Natural killer cell (primary cell): ENCODE measurements at regions not wholly inside any gene's neighbourhood (a gene's known extent, or its start where the extent isn't known, plus 50 kb on each side); places are given as distances from the start of the nearest gene placed in this dataset.

Experiments
- ATAC-seq, 3 donors: fragments of 150-1000 bp in 2 of 3; fragments of 200-7000 bp in 1 of 3; cut with Tn5 transposase; 1 replicate in 1 of 3; 2 replicates in 2 of 3; pipeline ENCODE4 v1.10.0; 2021; ENCODE audit warnings: mild to moderate bottlenecking in 2 of 3, moderate library complexity in 2 of 3
- DNase-seq, 2 donors: peaks; one replicate each; pipeline versions ENCODE4 v3.0.0 to v3.0.0-alpha.2; 2013 to 2021; ENCODE audit warnings: mixed read lengths in 1 of 2
- H3K27ac ChIP-seq: one replicate; pipeline ENCODE4 v1.5.1; 2013; ENCODE audit warnings: mild to moderate bottlenecking, low read length
- H3K27me3 ChIP-seq: one replicate; pipeline ENCODE4 v1.6.1; 2013; ENCODE audit warnings: low read length; ENCODE audit not compliant: control insufficient read depth, insufficient read depth
- H3K36me3 ChIP-seq: one replicate; pipeline ENCODE4 v1.6.1; 2013; ENCODE audit warnings: low read length; ENCODE audit not compliant: control insufficient read depth, insufficient read depth
- H3K4me1 ChIP-seq: one replicate; pipeline ENCODE4 v1.6.1; 2013; ENCODE audit warnings: low read length; ENCODE audit not compliant: control insufficient read depth, insufficient read depth
- H3K4me3 ChIP-seq: one replicate; pipeline ENCODE4 v1.5.1; 2013; ENCODE audit warnings: low read length
- H3K9me3 ChIP-seq: one replicate; pipeline ENCODE4 v1.6.1; 2013; ENCODE audit warnings: low read length; ENCODE audit not compliant: control insufficient read depth, insufficient read depth
- H3K27ac Mint-ChIP-seq, 2 donors: one replicate each; pipeline ENCODE4 v1.8.0; 2022; ENCODE audit warnings: mild to moderate bottlenecking in 2 of 2, mixed read lengths in 2 of 2, moderate library complexity in 1 of 2
- H3K27me3 Mint-ChIP-seq, 2 donors: one replicate each; pipeline ENCODE4 v1.8.0; 2022; ENCODE audit warnings: low read depth in 2 of 2, mixed read lengths in 2 of 2
- H3K36me3 Mint-ChIP-seq: one replicate; pipeline ENCODE4 v1.8.0; 2022; ENCODE audit warnings: mixed read lengths
- H3K4me1 Mint-ChIP-seq, 2 donors: one replicate each; pipeline ENCODE4 v1.8.0; 2022; ENCODE audit warnings: mixed read lengths in 2 of 2
- H3K4me3 Mint-ChIP-seq: one replicate; pipeline ENCODE4 v1.8.0; 2022; ENCODE audit warnings: mild to moderate bottlenecking, moderate library complexity, mixed read lengths
- H3K9me3 Mint-ChIP-seq, 2 donors: one replicate each; pipeline ENCODE4 v1.8.0; 2022; ENCODE audit warnings: mixed read lengths in 2 of 2
- CTCF ChIP-seq: fragments of 200-600 bp; IDR thresholded peaks from one replicate; pipeline ENCODE4 v1.8.0; 2022; ENCODE audit warnings: antibody characterized with exemption
- WGBS: methylation state at CpG from one replicate; pipeline ENCODE4 v1.1.7; 2013; ENCODE audit warnings: missing lambda C conversion rate; ENCODE audit not compliant: insufficient coverage; 5-methylcytosine and 5-hydroxymethylcytosine counted together
- intact Hi-C: fragments of 100-400 bp; cut with micrococcal nuclease; formaldehyde crosslinking; loops from one replicate; pipeline ENCODE4 v1.14.2; 2022

GRCh38 chr7:81498176-81498575 lies 271.7 kb downstream of the HGF start:
- no peak overlapping the region for H3K4me3 ChIP-seq

GRCh38 chr7:81492910-81493309 lies 276.9 kb downstream of the HGF start:
- Histone ChIP-seq H3K4me1 (no peaks in the 10 kb centered on the region), H3K9me3 (no peaks in the 10 kb centered on the region), H3K36me3 (no peaks in the 10 kb centered on the region), H3K27ac (no peak overlapping the region), H3K27me3 (no peaks in the 10 kb centered on the region), H3K4me3 (no peak overlapping the region)
- intact Hi-C loops, result no loop called here
- no peaks in the 10 kb centered on the region for H3K36me3 Mint-ChIP-seq
- WGBS, result 75% methylated on average over 1 of the region's 1 CpG
- H3K27ac Mint-ChIP-seq, result no peak overlapping the region
- no peak for ATAC-seq
- H3K9me3 Mint-ChIP-seq, result peaks cover 0 to 3% of the 10 kb centered on the region in 2 donors
- no peak overlapping the region for H3K4me3 Mint-ChIP-seq
- DNase-seq, result no peak
- TF ChIP-seq CTCF, result no peak
- no peaks in the 10 kb centered on the region for H3K4me1 Mint-ChIP-seq
- H3K27me3 Mint-ChIP-seq, result no peaks in the 10 kb centered on the region

More at GRCh38 chr7:81498176-81498575, 271.7 kb downstream of the HGF start:
- Histone ChIP-seq H3K36me3 (no peaks in the 10 kb centered on the region), H3K9me3 (no peaks in the 10 kb centered on the region), H3K27ac (no peak overlapping the region), H3K27me3 (no peaks in the 10 kb centered on the region), H3K4me1 (no peaks in the 10 kb centered on the region)
- no peak overlapping the region for H3K4me3 Mint-ChIP-seq
- intact Hi-C loops, result no loop called here
- ATAC-seq, result no peak
- DNase-seq, result no peak
- no peak overlapping the region for H3K27ac Mint-ChIP-seq
- H3K9me3 Mint-ChIP-seq, result no peaks in the 10 kb centered on the region
- H3K36me3 Mint-ChIP-seq, result no peaks in the 10 kb centered on the region
- TF ChIP-seq CTCF, result no peak
- no peaks in the 10 kb centered on the region for H3K4me1 Mint-ChIP-seq
- no peaks in the 10 kb centered on the region for H3K27me3 Mint-ChIP-seq
- 67% methylated on average over 1 of the region's 1 CpG for WGBS

GRCh38 chr7:81492240-81492639 lies 277.6 kb downstream of the HGF start:
- Histone ChIP-seq H3K4me1 (no peaks in the 10 kb centered on the region), H3K9me3 (no peaks in the 10 kb centered on the region), H3K36me3 (no peaks in the 10 kb centered on the region), H3K27me3 (no peaks in the 10 kb centered on the region), H3K4me3 (no peak overlapping the region), H3K27ac (no peak overlapping the region)
- TF ChIP-seq CTCF, result no peak
- DNase-seq, result no peak
- H3K36me3 Mint-ChIP-seq, result no peaks in the 10 kb centered on the region
- ATAC-seq, result no peak
- WGBS, result 79% methylated on average over 1 of the region's 1 CpG
- no peaks in the 10 kb centered on the region for H3K4me1 Mint-ChIP-seq
- no peak overlapping the region for H3K4me3 Mint-ChIP-seq
- H3K27ac Mint-ChIP-seq, result no peak overlapping the region
- H3K9me3 Mint-ChIP-seq, result peaks cover 0 to 3% of the 10 kb centered on the region in 2 donors
- intact Hi-C loops, result no loop called here
- no peaks in the 10 kb centered on the region for H3K27me3 Mint-ChIP-seq

- Histone ChIP-seq H3K27me3 (no peaks in the 10 kb centered on the region), H3K36me3 (no peaks in the 10 kb centered on the region), H3K4me1 (no peaks in the 10 kb centered on the region), H3K9me3 (no peaks in the 10 kb centered on the region), H3K27ac (no peak overlapping the region), H3K4me3 (no peak overlapping the region)
- no peak overlapping the region for H3K4me3 Mint-ChIP-seq
- peaks cover 0 to 3% of the 10 kb centered on the region in 2 donors for H3K9me3 Mint-ChIP-seq
- no peaks in the 10 kb centered on the region for H3K36me3 Mint-ChIP-seq
- ATAC-seq (no peak), DNase-seq (no peak)
- intact Hi-C loops, result no loop called here
- no peaks in the 10 kb centered on the region for H3K27me3 Mint-ChIP-seq
- H3K27ac Mint-ChIP-seq, result no peak overlapping the region
- no peaks in the 10 kb centered on the region for H3K4me1 Mint-ChIP-seq
- no peak for TF ChIP-seq CTCF
- WGBS, result 97% methylated on average over 3 of the region's 3 CpGs
Observed at GRCh38 chr7:81491573-81491972, 278.3 kb downstream of the HGF start.
